ENCODE measurements at regions not wholly inside any gene's neighbourhood (a gene's known extent, or its start where the extent isn't known, plus 50 kb on each side); places are given as distances from the start of the nearest gene placed in this dataset.

DNA sequence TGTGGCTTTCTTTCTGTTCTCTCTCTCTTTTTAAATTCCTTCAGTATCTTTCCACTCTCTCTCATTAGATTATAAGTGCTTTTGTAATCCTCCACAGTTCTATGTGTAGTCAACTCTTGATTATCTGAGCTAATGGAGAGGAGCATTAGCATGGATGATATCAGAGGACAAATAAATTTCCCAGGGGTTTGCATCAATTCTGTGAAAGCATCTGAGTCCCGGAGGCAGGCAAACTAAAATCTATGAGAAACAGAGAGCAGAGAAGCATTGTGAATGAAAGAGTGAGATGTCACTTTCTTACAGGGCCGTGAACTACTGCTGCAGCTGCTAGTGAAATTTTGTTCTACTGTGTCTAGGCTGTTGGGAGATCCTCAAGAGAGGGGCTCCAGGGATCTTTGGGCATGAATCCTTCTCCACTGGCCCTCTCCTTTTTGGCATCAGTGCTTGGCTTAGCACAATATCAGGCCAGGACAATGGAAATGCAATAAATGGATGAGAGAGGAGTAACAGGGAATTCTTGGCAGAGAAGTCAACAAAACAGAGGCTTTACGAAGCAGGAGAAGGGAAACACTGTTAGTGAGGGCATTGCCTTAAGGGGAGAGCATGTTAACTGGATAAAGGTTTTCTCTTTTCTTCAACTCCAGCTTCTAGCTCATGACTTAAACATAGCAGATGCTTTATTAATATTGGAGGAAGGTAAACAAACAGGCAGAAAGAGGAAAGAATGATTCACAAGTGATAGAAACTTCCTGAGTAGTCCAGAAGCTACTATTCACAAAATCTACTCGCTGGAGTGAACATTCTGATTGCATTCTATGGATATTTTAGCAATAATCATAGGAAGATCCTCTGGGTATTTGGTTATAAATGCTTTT is 847.0 kb upstream of the MAP3K7 start:
- DNase-seq, result no peak

DNA sequence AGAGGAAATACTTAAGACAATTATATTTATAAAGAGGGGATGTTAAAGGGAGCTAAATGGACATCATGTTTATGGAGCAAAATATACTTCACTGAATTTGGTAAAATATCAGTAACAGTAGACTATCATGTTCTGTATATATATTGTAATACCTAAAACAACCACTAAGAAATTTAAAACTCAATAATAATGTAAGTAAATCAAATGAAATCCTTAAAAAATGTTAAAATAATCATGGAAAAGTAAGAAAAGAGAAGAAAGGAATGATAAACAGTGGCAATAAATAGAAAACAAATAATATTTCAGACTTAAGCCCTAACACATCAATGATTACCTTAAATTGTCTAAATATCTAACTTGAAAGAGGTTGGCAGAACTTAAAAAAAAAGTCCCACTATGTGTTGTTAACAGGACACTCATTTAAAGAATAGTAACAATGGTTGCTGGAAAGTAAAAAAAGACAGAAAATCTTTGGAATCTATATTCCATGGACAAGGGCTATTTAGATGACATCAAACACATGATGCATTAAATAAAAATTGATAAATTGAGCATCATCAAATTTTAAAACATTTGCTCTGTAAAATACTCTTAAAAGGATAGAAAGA is 842.2 kb upstream of the MAP3K7 start:
- DNase-seq, result no peak

DNA sequence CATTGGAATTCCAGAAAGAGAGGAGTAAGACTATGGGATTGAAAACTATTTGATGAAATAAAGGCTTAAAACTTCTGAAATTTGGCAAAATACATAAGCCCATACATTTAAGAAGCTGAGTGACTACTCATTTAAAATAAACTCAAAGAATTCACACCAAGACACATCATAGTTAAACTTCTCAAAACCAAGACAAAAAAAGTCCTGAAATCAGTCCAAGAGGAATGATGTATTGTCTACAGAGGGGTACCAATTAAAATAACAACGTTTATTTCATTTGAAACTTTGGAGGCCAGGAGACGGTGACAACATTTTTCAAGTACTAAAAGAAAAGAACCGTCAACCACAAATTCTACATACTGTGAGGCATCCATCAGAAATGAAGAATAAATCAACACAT is 841.4 kb upstream of the MAP3K7 start:
- DNase-seq, result no peak

GRCh38 chr6:91420243-91420642 is 833.4 kb upstream of the MAP3K7 start:
- no peak for DNase-seq

DNA sequence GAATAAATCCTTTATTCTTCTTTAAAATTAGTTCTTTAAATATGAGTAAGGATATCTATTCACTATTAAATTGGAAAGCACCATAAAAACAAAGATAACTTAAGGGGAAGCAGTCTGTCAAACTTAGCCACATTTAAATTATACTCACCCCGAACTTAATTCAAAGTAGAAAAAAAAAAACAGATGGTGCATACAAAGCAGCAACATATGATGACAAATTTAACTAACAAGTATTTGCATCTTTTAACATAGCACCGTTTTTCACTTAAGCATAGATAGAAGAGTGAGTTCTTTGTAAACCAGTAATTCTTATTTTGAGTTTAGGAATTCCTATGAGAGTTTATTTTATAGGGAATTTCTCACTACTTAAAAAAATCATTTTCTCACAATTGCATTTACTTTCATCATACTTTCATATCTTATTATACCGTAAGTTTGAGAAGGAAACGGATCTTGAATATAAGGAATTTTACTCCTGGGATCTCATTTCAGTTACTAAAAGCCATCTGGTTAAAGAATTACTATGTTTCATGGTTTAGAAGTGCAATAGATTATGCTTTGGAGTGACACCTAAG is 828.2 kb upstream of the MAP3K7 start:
- DNase-seq, result no peak

- no peak for DNase-seq
Measured at GRCh38 chr6:91412532-91412931, 825.7 kb upstream of the MAP3K7 start.

- no peak for DNase-seq
Measured at GRCh38 chr6:91407706-91408105, 820.8 kb upstream of the MAP3K7 start.

- DNase-seq, result no peak
Measured at GRCh38 chr6:91392951-91393350, 806.1 kb upstream of the MAP3K7 start.

DNA sequence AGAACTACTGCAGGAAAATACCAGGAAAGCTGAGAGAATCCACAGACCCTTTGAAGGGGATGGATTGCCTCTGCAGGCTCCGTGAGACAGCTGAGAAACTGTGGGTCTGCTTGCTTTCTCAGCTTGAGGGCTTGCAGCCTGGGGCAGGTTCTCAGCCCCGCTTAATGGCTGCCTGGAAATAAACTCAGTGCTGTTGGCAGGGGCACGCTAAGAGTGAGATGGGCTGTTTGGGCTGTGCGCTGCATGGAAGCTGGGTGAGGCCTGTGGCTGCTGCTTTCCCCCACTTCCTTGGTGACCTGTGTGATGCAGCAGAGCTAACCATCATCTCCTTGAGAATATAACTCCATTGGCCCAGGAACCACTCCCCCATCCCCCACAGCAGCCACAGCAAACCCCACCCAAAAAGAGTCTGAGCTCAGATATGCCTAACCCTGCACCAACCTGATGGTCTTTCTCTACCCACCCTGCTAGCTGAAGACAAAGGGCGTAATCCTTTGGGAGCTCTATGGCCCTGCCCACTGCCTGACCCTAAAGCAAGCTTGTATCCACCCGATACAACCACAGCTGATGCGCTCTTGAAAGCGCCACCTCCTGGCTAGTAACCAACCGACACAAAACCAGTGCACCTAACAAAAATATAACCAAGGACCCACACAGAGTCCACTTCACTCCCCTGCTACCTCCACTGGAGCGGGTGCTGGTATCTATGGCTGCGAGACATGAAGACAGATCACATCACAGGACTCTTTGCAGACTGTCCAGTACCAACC is 800.6 kb upstream of the MAP3K7 start:
- DNase-seq, result no peak

DNA sequence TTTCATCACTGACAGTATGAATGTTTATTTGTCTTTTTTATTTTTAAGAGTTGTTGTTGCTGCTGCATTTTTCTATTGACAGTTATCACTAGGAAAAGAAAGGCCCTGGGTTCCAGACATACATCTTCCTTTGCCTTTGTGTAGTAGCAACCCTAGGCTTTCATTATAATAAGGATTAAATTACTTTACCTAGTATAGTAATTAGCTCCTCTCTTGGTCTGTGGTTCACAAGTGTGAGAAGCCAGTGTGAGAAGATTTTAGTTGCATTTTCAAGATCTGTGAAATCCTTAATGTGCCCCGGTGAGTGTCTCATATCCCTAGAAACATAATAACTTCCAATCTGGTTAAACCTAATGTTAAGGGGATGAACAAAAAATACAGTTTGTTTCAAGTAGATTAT is 799.3 kb upstream of the MAP3K7 start:
- DNase-seq, result no peak

DNA sequence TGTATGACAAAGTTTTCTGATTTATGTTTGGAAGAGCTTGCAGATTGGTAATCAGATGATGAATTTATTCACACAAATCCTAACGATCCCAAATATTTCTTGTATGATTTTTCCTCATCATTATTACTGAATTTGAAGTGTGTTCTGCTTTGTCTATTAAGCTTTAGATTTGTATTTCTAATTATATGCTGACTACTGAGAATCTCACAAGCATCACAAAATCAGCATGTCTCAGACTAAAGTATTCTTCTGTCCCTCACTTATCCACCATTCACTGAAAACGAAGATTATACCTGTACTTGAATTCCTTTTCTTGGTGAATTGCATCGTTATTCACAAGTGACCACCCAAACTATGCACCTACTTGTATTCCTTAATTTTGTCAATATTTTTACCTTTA is 796.3 kb upstream of the MAP3K7 start:
- no peak for DNase-seq

DNA sequence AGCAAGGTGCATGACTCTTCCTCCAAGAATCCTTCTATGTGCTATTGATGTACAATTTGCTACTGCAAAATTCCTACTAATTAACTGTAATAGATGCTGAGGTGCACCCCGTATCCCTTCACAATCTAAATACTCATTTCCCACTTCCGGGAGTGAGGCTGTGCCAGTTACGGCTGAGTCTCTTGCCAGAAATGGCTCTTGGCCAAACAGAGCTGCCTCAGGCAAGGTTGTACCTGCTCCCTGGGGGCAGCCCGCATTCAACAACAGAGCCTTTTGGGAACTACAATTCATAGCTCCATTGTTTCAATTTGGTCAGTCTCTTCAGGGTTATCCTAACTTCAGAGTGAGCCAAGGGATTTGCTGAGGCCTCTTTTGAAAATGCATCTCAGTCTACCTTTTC is 789.8 kb upstream of the MAP3K7 start:
- DNase-seq, result no peak

DNA sequence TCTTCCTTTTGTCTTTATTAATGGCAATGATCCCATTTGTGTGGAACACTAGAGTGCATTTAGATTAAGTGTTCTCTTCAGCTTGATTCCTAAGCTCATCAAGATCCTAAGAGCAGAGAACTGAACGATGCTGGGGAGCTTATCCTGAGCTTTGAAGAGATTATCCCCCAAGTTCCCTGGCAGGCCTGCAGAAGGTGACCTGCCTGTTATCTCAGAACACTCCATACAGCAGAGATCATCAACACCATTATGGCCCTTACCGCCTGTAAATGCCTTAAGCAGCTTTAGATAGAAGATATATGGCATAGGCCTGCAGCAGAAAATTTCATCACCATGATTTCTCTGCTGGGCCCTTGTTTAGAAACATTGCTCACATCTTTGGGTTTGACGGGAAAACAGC is 779.9 kb upstream of the MAP3K7 start:
- no peak for DNase-seq

DNA sequence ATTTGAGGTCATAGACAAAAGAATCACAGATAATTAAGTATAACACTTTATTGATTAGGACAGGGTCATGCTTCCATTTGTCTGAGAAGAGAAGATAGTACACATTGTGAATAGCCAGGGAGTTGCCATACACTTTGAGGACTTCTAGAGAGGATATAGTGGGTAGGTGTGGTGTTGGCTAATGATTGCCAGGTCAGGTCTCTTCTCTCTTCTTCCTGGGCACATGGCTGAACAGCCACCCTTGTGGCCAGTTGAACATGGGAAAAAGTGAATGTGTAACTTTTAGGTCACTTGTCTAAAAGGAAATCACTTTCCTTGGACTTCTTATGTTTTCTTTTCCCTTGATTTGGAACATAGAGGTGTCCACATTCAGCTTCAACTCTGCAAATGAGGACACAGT is 772.1 kb upstream of the MAP3K7 start:
- DNase-seq, result no peak

DNA sequence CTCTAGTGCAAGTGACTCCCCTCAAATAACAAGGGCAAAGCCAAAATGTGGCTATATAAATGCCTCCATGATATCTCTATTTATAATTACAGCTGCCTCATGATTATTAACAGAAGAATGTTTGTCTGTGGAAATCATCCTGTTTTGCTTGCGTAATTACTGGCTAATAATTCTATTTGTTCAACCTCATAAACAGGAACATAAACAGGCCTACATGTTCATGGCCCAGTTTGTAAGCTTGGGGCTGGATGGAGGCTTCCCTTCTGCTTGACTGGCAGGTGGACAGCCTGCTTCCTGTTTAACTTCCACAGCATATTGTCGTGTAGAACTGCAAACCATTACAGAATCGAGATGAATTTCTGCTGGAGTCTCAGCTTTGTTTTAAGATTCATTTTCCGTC is 766.0 kb upstream of the MAP3K7 start:
- no peak for DNase-seq

- DNase-seq, result no peak
Measured at GRCh38 chr6:91352321-91352720, 765.4 kb upstream of the MAP3K7 start.

DNA sequence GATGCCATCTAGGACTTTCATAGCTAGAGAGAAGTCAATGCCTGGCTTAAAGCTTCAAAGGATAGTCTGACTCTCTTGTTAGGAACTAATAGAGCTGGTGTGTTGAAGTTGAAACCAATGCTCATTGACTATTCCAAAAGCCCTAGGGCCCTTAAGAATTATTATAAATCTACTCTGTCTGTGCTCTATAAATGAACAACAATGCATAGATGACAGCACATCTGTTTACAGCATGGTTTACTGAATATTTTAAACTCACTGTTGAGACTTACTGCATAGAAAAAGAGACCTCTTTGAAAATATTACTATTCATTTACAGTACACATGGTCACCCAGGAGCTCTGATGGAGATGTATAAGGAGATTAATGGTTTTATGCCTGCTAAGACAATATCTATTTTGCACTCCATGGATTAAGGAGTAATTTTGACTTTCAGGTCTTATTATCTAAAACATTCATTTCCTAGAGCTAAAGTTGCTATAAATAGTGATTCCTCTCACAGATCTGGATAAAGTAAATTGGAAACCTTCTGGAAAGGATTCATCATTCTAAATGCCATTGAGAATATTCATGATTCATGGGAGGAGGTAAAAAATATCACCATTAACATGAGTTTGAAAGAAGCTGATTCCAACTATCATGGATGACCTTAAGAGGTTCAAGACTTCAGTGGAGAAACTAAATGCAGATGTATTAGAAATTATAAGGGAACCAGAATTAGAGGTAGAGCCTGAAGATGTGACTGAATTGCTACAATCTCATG is 763.5 kb upstream of the MAP3K7 start:
- no peak for DNase-seq

DNA sequence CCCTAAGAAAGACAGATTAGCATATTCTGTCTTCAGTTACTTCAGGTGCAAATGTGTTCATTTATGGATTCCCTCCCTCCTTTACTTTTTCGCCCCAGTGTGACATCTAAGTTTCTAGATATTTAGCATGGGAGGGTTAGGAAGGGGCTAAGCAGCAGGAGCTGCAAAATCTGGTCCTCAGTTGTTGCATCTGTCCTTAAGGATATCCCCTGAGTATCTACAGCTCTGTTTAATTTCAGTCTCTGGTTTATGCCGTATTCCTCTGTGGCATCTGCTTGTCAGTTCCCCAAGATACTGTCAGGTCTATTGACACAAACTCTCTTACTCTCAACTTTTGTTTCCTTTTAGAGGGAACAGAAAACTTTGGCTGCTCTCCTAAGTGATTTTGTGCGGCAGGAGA is 754.6 kb upstream of the MAP3K7 start:
- no peak for DNase-seq

GRCh38 chr6:91340896-91341395 is 754.1 kb upstream of the MAP3K7 start:
- DNase-seq, result no peak

GRCh38 chr6:91337967-91338366 is 751.1 kb upstream of the MAP3K7 start:
- DNase-seq, result no peak

DNA sequence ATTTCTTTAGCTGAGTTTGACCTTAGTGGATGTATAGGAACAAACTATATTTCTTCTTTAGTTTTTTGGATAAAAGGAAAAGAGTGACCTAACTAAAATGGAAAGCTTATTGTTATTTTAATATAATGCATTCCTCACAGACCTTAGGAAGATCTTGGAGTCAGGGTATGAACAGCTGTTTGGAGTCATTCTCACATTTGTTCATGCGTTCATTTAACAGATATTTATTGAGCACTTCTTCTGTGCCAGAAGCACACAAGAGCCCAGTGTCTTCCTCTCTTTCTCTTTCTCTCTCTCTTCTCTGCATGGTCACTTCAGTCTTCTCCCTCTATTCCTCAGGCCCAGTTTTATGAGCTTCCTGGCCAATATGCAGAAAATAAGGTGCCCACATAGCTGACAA is 744.0 kb upstream of the MAP3K7 start:
- no peak for DNase-seq

- DNase-seq, result no peak
Measured at GRCh38 chr6:91328241-91328640, 741.4 kb upstream of the MAP3K7 start.

GRCh38 chr6:91324711-91325110 is 737.8 kb upstream of the MAP3K7 start:
- no peak for DNase-seq

Data from activated naive CD4-positive, alpha-beta T cell treated with anti-CD3 and anti-CD28 coated beads, Interleukin-2, amount 50 U/mL, for 16 hours (primary cell).